ENCODE measurements at regions not wholly inside any gene's neighbourhood (a gene's known extent, or its start where the extent isn't known, plus 50 kb on each side); places are given as distances from the start of the nearest gene placed in this dataset.

DNA sequence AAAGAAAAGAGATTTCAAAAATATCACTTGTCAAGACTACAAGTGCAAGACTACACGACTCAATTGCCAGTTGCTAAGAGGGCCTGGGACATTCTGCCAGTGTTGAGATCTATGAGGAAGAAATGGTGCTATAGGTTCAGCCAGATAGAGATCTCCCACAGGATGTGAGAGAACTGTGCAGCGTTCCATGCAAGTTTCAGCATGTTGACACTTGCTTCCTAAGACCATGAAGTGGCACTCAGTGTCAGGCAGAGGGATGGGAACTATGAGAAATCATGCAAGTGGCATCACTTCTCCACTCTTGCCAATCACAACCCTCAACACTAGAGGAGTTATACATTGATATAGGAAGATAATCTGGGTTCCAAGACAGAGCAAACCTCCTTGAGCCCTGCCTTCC lies 210.3 kb downstream of the CHRM2 start:
- H2AFZ ChIP-seq, result no peak overlapping the region
- H3K9me2 ChIP-seq (ENCODE audit: insufficient read depth), result no peaks in the 10 kb centered on the region
- TF ChIP-seq JUNB (IDR thresholded peaks at IDR 0.05; ENCODE audit: unreplicated experiment) (no peak), EZH2phosphoT487 (IDR thresholded peaks at IDR 0.05; ENCODE audit: unreplicated experiment) (no peak), POLR2AphosphoS5 (IDR thresholded peaks at IDR 0.05; ENCODE audit: low read depth) (no peak), ZNF331 (CRISPR knock-in tag; IDR thresholded peaks at IDR 0.05; ENCODE audit: low read depth) (no peak), ZNF114 (CRISPR knock-in tag; IDR thresholded peaks at IDR 0.05) (no peak), STAT1 (IDR thresholded peaks at IDR 0.05; ENCODE audit: unreplicated experiment) (no peak), EZH2 (IDR thresholded peaks at IDR 0.05; ENCODE audit: low read depth, unreplicated experiment) (no peak), NANOG (IDR thresholded peaks at IDR 0.05; ENCODE audit: borderline replicate concordance) (no peak), CREB1 (CRISPR knock-in tag; IDR thresholded peaks at IDR 0.05; ENCODE audit: low read depth) (no peak)
- TF ChIP-seq, protein P1, sequence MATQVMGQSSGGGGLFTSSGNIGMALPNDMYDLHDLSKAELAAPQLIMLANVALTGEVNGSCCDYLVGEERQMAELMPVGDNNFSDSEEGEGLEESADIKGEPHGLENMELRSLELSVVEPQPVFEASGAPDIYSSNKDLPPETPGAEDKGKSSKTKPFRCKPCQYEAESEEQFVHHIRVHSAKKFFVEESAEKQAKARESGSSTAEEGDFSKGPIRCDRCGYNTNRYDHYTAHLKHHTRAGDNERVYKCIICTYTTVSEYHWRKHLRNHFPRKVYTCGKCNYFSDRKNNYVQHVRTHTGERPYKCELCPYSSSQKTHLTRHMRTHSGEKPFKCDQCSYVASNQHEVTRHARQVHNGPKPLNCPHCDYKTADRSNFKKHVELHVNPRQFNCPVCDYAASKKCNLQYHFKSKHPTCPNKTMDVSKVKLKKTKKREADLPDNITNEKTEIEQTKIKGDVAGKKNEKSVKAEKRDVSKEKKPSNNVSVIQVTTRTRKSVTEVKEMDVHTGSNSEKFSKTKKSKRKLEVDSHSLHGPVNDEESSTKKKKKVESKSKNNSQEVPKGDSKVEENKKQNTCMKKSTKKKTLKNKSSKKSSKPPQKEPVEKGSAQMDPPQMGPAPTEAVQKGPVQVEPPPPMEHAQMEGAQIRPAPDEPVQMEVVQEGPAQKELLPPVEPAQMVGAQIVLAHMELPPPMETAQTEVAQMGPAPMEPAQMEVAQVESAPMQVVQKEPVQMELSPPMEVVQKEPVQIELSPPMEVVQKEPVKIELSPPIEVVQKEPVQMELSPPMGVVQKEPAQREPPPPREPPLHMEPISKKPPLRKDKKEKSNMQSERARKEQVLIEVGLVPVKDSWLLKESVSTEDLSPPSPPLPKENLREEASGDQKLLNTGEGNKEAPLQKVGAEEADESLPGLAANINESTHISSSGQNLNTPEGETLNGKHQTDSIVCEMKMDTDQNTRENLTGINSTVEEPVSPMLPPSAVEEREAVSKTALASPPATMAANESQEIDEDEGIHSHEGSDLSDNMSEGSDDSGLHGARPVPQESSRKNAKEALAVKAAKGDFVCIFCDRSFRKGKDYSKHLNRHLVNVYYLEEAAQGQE (IDR thresholded peaks at IDR 0.05; ENCODE audit: unreplicated experiment), result no peak
- TF ChIP-seq, protein P2, sequence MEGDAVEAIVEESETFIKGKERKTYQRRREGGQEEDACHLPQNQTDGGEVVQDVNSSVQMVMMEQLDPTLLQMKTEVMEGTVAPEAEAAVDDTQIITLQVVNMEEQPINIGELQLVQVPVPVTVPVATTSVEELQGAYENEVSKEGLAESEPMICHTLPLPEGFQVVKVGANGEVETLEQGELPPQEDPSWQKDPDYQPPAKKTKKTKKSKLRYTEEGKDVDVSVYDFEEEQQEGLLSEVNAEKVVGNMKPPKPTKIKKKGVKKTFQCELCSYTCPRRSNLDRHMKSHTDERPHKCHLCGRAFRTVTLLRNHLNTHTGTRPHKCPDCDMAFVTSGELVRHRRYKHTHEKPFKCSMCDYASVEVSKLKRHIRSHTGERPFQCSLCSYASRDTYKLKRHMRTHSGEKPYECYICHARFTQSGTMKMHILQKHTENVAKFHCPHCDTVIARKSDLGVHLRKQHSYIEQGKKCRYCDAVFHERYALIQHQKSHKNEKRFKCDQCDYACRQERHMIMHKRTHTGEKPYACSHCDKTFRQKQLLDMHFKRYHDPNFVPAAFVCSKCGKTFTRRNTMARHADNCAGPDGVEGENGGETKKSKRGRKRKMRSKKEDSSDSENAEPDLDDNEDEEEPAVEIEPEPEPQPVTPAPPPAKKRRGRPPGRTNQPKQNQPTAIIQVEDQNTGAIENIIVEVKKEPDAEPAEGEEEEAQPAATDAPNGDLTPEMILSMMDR (conservative IDR thresholded peaks at IDR 0.05; ENCODE audit: low read depth in 2 of 2), result no peak
- TF ChIP-seq, protein P3, sequence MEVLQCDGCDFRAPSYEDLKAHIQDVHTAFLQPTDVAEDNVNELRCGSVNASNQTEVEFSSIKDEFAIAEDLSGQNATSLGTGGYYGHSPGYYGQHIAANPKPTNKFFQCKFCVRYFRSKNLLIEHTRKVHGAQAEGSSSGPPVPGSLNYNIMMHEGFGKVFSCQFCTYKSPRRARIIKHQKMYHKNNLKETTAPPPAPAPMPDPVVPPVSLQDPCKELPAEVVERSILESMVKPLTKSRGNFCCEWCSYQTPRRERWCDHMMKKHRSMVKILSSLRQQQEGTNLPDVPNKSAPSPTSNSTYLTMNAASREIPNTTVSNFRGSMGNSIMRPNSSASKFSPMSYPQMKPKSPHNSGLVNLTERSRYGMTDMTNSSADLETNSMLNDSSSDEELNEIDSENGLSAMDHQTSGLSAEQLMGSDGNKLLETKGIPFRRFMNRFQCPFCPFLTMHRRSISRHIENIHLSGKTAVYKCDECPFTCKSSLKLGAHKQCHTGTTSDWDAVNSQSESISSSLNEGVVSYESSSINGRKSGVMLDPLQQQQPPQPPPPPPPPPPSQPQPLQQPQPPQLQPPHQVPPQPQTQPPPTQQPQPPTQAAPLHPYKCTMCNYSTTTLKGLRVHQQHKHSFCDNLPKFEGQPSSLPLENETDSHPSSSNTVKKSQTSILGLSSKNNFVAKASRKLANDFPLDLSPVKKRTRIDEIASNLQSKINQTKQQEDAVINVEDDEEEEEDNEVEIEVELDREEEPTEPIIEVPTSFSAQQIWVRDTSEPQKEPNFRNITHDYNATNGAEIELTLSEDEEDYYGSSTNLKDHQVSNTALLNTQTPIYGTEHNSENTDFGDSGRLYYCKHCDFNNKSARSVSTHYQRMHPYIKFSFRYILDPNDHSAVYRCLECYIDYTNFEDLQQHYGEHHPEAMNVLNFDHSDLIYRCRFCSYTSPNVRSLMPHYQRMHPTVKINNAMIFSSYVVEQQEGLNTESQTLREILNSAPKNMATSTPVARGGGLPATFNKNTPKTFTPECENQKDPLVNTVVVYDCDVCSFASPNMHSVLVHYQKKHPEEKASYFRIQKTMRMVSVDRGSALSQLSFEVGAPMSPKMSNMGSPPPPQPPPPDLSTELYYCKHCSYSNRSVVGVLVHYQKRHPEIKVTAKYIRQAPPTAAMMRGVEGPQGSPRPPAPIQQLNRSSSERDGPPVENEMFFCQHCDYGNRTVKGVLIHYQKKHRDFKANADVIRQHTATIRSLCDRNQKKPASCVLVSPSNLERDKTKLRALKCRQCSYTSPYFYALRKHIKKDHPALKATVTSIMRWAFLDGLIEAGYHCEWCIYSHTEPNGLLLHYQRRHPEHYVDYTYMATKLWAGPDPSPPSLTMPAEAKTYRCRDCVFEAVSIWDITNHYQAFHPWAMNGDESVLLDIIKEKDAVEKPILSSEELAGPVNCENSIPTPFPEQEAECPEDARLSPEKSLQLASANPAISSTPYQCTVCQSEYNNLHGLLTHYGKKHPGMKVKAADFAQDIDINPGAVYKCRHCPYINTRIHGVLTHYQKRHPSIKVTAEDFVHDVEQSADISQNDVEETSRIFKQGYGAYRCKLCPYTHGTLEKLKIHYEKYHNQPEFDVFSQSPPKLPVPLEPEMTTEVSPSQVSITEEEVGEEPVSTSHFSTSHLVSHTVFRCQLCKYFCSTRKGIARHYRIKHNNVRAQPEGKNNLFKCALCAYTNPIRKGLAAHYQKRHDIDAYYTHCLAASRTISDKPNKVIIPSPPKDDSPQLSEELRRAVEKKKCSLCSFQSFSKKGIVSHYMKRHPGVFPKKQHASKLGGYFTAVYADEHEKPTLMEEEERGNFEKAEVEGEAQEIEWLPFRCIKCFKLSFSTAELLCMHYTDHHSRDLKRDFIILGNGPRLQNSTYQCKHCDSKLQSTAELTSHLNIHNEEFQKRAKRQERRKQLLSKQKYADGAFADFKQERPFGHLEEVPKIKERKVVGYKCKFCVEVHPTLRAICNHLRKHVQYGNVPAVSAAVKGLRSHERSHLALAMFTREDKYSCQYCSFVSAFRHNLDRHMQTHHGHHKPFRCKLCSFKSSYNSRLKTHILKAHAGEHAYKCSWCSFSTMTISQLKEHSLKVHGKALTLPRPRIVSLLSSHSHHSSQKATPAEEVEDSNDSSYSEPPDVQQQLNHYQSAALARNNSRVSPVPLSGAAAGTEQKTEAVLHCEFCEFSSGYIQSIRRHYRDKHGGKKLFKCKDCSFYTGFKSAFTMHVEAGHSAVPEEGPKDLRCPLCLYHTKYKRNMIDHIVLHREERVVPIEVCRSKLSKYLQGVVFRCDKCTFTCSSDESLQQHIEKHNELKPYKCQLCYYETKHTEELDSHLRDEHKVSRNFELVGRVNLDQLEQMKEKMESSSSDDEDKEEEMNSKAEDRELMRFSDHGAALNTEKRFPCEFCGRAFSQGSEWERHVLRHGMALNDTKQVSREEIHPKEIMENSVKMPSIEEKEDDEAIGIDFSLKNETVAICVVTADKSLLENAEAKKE (CRISPR knock-in tag; IDR thresholded peaks at IDR 0.05), result no peak
- TF ChIP-seq, protein P4, sequence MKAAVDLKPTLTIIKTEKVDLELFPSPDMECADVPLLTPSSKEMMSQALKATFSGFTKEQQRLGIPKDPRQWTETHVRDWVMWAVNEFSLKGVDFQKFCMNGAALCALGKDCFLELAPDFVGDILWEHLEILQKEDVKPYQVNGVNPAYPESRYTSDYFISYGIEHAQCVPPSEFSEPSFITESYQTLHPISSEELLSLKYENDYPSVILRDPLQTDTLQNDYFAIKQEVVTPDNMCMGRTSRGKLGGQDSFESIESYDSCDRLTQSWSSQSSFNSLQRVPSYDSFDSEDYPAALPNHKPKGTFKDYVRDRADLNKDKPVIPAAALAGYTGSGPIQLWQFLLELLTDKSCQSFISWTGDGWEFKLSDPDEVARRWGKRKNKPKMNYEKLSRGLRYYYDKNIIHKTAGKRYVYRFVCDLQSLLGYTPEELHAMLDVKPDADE (IDR thresholded peaks at IDR 0.05), result no peak
- Mint-ChIP-seq H3K4me1 (no peaks in the 10 kb centered on the region; the same call in 2 of the 3 replicates), H3K27ac (no peak overlapping the region), H3K36me3 (ENCODE audit: low read depth) (no peaks in the 10 kb centered on the region), H3K4me3 (no peak overlapping the region), H3K9me3 (no peaks in the 10 kb centered on the region), H3K27me3 (ENCODE audit: insufficient read depth, low read depth, poor library complexity) (no peaks in the 10 kb centered on the region)
- ATAC-seq, result no peak
- H3F3A ChIP-seq (replicated peaks; ENCODE audit: low read depth), result no peaks in the 10 kb centered on the region
- no peaks in the 10 kb centered on the region for H3K27me3 ChIP-seq (ENCODE audit: insufficient read depth)
- DNase-seq (ENCODE audit: low spot score), result no peak
- H3K4me2 ChIP-seq, result no peak overlapping the region
- no peaks in the 10 kb centered on the region for H4K20me1 ChIP-seq (replicated peaks; ENCODE audit: insufficient read depth)
- no peaks in the 10 kb centered on the region for H3K36me3 ChIP-seq (ENCODE audit: insufficient read depth)
- no peak overlapping the region for H3K4me3 ChIP-seq
- H3K27ac ChIP-seq (ENCODE audit: low read depth), result no peak overlapping the region
- no peaks in the 10 kb centered on the region for H3K79me2 ChIP-seq (replicated peaks; ENCODE audit: insufficient read depth)
- H3K4me1 ChIP-seq (ENCODE audit: insufficient read depth), result peaks cover 2% of the 10 kb centered on the region; the same call in 1 of the 2 replicates
